IMR-90 (cell line): ENCODE measurements at regions not wholly inside any gene's neighbourhood (a gene's known extent, or its start where the extent isn't known, plus 50 kb on each side); places are given as distances from the start of the nearest gene placed in this dataset.

Source experiments
- ATAC-seq: fragments of 200-7000 bp; cut with Tn5 transposase; 2 replicates; pipeline ENCODE4 v1.9.1; 2020; ENCODE audit warnings: low read depth, mild to moderate bottlenecking, moderate library complexity
- BruUV-seq: library from RNA; stranded (reverse); fragments of 400-500 nt; replicated peaks from 2 replicates; lab custom pipeline; 2021; lab: Mats Ljungman, UMichigan
- CTCF ChIA-PET: fragments of 300-600 bp; formaldehyde crosslinking; extraction: SDS; loops from one replicate; lab custom pipeline; 2021; ENCODE audit warnings: antibody characterized with exemption; lab: Yijun Ruan, JAX
- POLR2A ChIA-PET: fragments of 300-600 bp; sonication (Branson Sonifier 250); formaldehyde crosslinking; loops from one replicate; lab custom pipeline; 2022; ENCODE audit warnings: antibody characterized with exemption; ENCODE audit not compliant: unreplicated experiment; lab: Charles Lee
- DNase-seq: peaks from one replicate; pipeline ENCODE4 v3.0.0; 2013
- H2AFZ ChIP-seq: replicated peaks from 2 replicates; pipeline ENCODE3; 2013; ENCODE audit warnings: low read length, mild to moderate bottlenecking; ENCODE audit not compliant: poor library complexity
- H2AK5ac ChIP-seq: 2 replicates; pipeline ENCODE4 v1.6.1; 2013; ENCODE audit warnings: low read depth, low read length, inconsistent platforms
- H2AK9ac ChIP-seq: replicated peaks from 2 replicates; pipeline ENCODE3; 2013; ENCODE audit warnings: mild to moderate bottlenecking, low read depth, low read length, moderate library complexity; ENCODE audit not compliant: poor library complexity
- H2BK120ac ChIP-seq: 2 replicates; pipeline ENCODE4 v1.6.1; 2013; ENCODE audit warnings: low read depth, low read length, inconsistent platforms
- H2BK15ac ChIP-seq: 3 replicates; pipeline ENCODE4 v1.6.1; 2013; ENCODE audit warnings: low read depth, low read length, inconsistent platforms
- H2BK20ac ChIP-seq: 2 replicates; pipeline ENCODE4 v1.6.1; 2013; ENCODE audit warnings: low read depth, mild to moderate bottlenecking, inconsistent platforms, low read length, moderate library complexity
- H2BK5ac ChIP-seq: 2 replicates; pipeline ENCODE4 v1.6.1; 2013; ENCODE audit warnings: mild to moderate bottlenecking, low read depth, low read length, inconsistent platforms; ENCODE audit not compliant: poor library complexity, severe bottlenecking
- H3K14ac ChIP-seq: replicated peaks from 2 replicates; pipeline ENCODE4 v1.6.1; 2013; ENCODE audit warnings: low read depth, low read length, inconsistent platforms
- H3K18ac ChIP-seq: 2 replicates; pipeline ENCODE4 v1.6.1; 2013; ENCODE audit warnings: low read depth, low read length, control low read depth
- H3K23ac ChIP-seq: 2 replicates; pipeline ENCODE4 v1.6.1; 2013; ENCODE audit warnings: low read depth, low read length, inconsistent platforms
- H3K27ac ChIP-seq: 2 replicates; pipeline ENCODE4 v1.5.1; 2013; ENCODE audit warnings: mild to moderate bottlenecking, control low read depth, low read length; ENCODE audit not compliant: insufficient read depth
- H3K27me3 ChIP-seq: 2 replicates; pipeline ENCODE4 v1.6.1; 2013; ENCODE audit warnings: low read length; ENCODE audit not compliant: control insufficient read depth, insufficient read depth
- H3K36me3 ChIP-seq: 2 replicates; pipeline ENCODE4 v1.6.1; 2013; ENCODE audit warnings: low read length, mixed read lengths; ENCODE audit not compliant: control insufficient read depth, insufficient read depth
- H3K4ac ChIP-seq: 2 replicates; pipeline ENCODE4 v1.6.1; 2013; ENCODE audit warnings: low read depth, low read length, inconsistent platforms
- H3K4me1 ChIP-seq: 2 replicates; pipeline ENCODE4 v1.6.1; 2013; ENCODE audit warnings: low read length, mixed read lengths; ENCODE audit not compliant: control insufficient read depth, insufficient read depth
- H3K4me2 ChIP-seq: 2 replicates; pipeline ENCODE4 v1.6.1; 2013; ENCODE audit warnings: low read depth, mild to moderate bottlenecking, control low read depth, low read length, moderate library complexity
- H3K4me3 ChIP-seq: 2 replicates; pipeline ENCODE4 v1.5.1; 2013; ENCODE audit warnings: low read depth, mild to moderate bottlenecking, control low read depth, low read length, moderate library complexity; ENCODE audit not compliant: insufficient read depth
- H3K56ac ChIP-seq: 2 replicates; pipeline ENCODE4 v1.6.1; 2013; ENCODE audit warnings: low read length, inconsistent platforms; ENCODE audit not compliant: insufficient read depth; ENCODE audit errors: extremely low read depth
- H3K79me1 ChIP-seq, 2 experiments: 2 replicates each; pipeline ENCODE4 v1.6.1; 2013; ENCODE audit warnings: low read length in 2 of 2, inconsistent platforms in 1 of 2, low read depth in 1 of 2
- H3K9ac ChIP-seq: 2 replicates; pipeline ENCODE4 v1.6.1; 2013; ENCODE audit warnings: low read depth, low read length, control low read depth
- H3K9me1 ChIP-seq: 2 replicates; pipeline ENCODE4 v1.6.1; 2013; ENCODE audit warnings: low read length, inconsistent platforms; ENCODE audit not compliant: insufficient read depth
- H3K9me3 ChIP-seq: 2 replicates; pipeline ENCODE4 v1.6.1; 2013; ENCODE audit warnings: low read length; ENCODE audit not compliant: control insufficient read depth, insufficient read depth
- H4K20me1 ChIP-seq: 2 replicates; pipeline ENCODE4 v1.6.1; 2013; ENCODE audit warnings: low read length, inconsistent platforms; ENCODE audit not compliant: insufficient read depth
- H4K5ac ChIP-seq: 2 replicates; pipeline ENCODE4 v1.6.1; 2013; ENCODE audit warnings: mild to moderate bottlenecking, low read depth, low read length, control low read depth
- H4K8ac ChIP-seq, 2 experiments: 2 replicates each; pipeline ENCODE4 v1.6.1; 2013; ENCODE audit warnings: low read depth in 2 of 2, low read length in 2 of 2, control low read depth in 1 of 2, inconsistent platforms in 1 of 2
- H4K91ac ChIP-seq: 2 replicates; pipeline ENCODE4 v1.6.1; 2013; ENCODE audit warnings: low read depth, low read length, inconsistent platforms; ENCODE audit not compliant: insufficient read depth
- BHLHE40 ChIP-seq: fragments of 150-350 bp; IDR thresholded peaks from 2 replicates; pipeline ENCODE4 v1.6.1; 2016; ENCODE audit warnings: mild to moderate bottlenecking, low read depth, low read length
- FOS ChIP-seq: fragments of 150-350 bp; IDR thresholded peaks from 2 replicates; pipeline ENCODE4 v1.6.1; 2016; ENCODE audit warnings: low read depth, low read length
- RAD21 ChIP-seq: IDR thresholded peaks from 2 replicates; pipeline ENCODE4 v1.6.1; 2012; ENCODE audit warnings: low read length, improper control_type of control experiment
- RCOR1 ChIP-seq: IDR thresholded peaks from 2 replicates; pipeline ENCODE4 v1.6.1; 2012; ENCODE audit warnings: mild to moderate bottlenecking, low read length, improper control_type of control experiment; ENCODE audit not compliant: insufficient replicate concordance
- WGBS, 2 experiments: methylation state at CpG; one replicate each; pipeline versions ENCODE4 v1.1.5 to v1.1.7; 2013; ENCODE audit warnings: missing lambda C conversion rate in 2 of 2; ENCODE audit not compliant: insufficient read length in 1 of 2; ENCODE audit errors: extremely low coverage in 2 of 2; 5-methylcytosine and 5-hydroxymethylcytosine counted together
- dilution Hi-C: fragments of 300-500 bp; cut with HindIII; formaldehyde crosslinking; loops from one replicate; pipeline ENCODE4 v1.14.3; 2018; ENCODE audit warnings: low sequenced_read_pairs; ENCODE audit not compliant: unreplicated experiment
- in situ Hi-C: fragments of 300-500 bp; cut with MboI; formaldehyde crosslinking; loops from 3 replicates; pipeline ENCODE4 v1.14.3; 2019; ENCODE audit warnings: low sequenced_read_pairs, inconsistent platforms, mixed read lengths
- intact Hi-C: fragments of 100-400 bp; cut with micrococcal nuclease; formaldehyde crosslinking; loops from 2 replicates; pipeline ENCODE4 v1.10.0; 2022
- TF ChIP-seq, protein P1 (sequence below): fragments of 150-350 bp; IDR thresholded peaks from 2 replicates; pipeline ENCODE4 v1.6.1; 2017; ENCODE audit warnings: mild to moderate bottlenecking, antibody characterized with exemption, low read length, low read depth

DNA sequence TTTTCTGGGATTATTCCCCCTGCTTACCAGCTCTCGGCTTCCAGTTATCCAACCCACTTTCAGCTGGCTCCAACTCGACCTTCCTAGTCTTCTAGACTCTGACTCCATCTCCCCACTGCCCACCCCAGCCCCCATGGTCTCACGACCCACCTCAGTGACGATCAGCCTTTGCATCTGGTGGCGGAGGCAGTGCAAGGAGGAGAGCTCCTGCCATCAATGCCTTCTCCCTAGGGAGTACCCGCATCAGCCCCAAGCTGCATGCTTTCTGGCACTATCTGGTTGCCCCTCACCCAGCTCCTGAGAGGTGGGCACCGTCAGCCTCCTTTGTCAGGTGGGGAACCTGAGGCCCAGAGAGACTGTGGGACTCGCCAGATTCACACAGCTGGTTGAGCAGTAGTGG, 72.6 kb upstream of the RPL38 start:
- H3K9me1 ChIP-seq: no peaks in the 10 kb centered on the region
- CTCF ChIA-PET: no interaction called here
- no peak overlapping the region for H3K9ac ChIP-seq
- H3K56ac ChIP-seq: no peak overlapping the region
- no peak overlapping the region for H4K91ac ChIP-seq
- POLR2A ChIA-PET: no interaction called here
- no peak overlapping the region for H3K27ac ChIP-seq
- no peak overlapping the region for H2BK120ac ChIP-seq
- no peak overlapping the region for H3K23ac ChIP-seq
- intact Hi-C loops: no loop called here
- H3K18ac ChIP-seq: no peak overlapping the region
- peaks cover 39% of the 10 kb centered on the region for H3K9me3 ChIP-seq
- H2AK5ac ChIP-seq: no peak overlapping the region
- dilution Hi-C loops: no loop called here
- in situ Hi-C loops: no loop called here
- BruUV-seq: no TSS peak
- H3K36me3 ChIP-seq: no peaks in the 10 kb centered on the region
- H4K5ac ChIP-seq: no peak overlapping the region
- TF ChIP-seq BHLHE40 (no peak), RCOR1 (no peak), FOS (no peak), RAD21 (no peak)
- TF ChIP-seq, protein P1, sequence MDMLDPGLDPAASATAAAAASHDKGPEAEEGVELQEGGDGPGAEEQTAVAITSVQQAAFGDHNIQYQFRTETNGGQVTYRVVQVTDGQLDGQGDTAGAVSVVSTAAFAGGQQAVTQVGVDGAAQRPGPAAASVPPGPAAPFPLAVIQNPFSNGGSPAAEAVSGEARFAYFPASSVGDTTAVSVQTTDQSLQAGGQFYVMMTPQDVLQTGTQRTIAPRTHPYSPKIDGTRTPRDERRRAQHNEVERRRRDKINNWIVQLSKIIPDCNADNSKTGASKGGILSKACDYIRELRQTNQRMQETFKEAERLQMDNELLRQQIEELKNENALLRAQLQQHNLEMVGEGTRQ: no peak
- DNase-seq (no peak), ATAC-seq (no peak)
- H3K79me1 ChIP-seq: no peaks in the 10 kb centered on the region
- H2AK9ac ChIP-seq: no peak overlapping the region
- no peak overlapping the region for H3K4me3 ChIP-seq
- no peak overlapping the region for H2BK5ac ChIP-seq
- no peak overlapping the region for H3K4ac ChIP-seq
- H3K4me1 ChIP-seq: no peaks in the 10 kb centered on the region
- H2BK20ac ChIP-seq: no peak overlapping the region
- no peak overlapping the region for H4K8ac ChIP-seq
- H3K4me2 ChIP-seq: no peak overlapping the region
- H4K20me1 ChIP-seq: no peaks in the 10 kb centered on the region
- peak overlapping the region; percentile 43 for H2AFZ ChIP-seq
- H3K27me3 ChIP-seq: no peaks in the 10 kb centered on the region
- no peak overlapping the region for H2BK15ac ChIP-seq
- no peak overlapping the region for H3K14ac ChIP-seq
- 61% methylated on average over 3 of the region's 8 CpGs; no CpG with 5 or more reads in 1 of the 2 experiments for WGBS, 2 experiments
